Tibial nerve (tissue), 3 donors: ENCODE measurements at regions not wholly inside any gene's neighbourhood (a gene's known extent, or its start where the extent isn't known, plus 50 kb on each side); places are given as distances from the start of the nearest gene placed in this dataset.

Experiments
- CTCF ChIP-seq, 5 experiments: fragments of 200-600 bp in 3 of 5; fragments of 450-650 bp in 2 of 5; sonication (generic) in 3 of 5; IDR thresholded peaks; one replicate each; pipeline ENCODE4 v1.5.1; 2016 to 2019; ENCODE audit warnings: antibody characterized with exemption in 5 of 5, mild to moderate bottlenecking in 3 of 5, moderate library complexity in 2 of 5
- POLR2A ChIP-seq, 2 donors: fragments of 450-650 bp; IDR thresholded peaks; one replicate each; pipeline ENCODE4 v1.6.1; 2017; ENCODE audit warnings: antibody characterized with exemption in 2 of 2, mild to moderate bottlenecking in 2 of 2, moderate library complexity in 2 of 2

DNA sequence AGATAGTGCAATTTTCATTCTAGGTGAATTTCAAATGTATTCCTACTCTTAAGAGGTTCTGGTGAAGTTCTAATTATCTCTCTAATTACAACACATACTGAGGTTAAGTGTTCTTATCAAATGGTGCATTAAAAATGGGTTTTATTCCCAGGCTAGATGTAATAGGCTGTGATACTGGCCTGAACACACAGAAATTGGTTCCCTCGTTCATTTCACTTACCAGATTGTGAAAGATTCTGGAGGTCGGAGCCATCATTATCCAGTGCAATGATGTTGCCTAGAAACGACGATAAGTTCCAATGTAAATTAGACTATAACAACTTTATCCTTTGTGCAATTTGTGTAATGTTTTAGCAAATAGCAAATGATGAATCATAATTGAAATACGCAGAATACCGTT, 172.6 kb upstream of the SOX4 start:
- no peak for TF ChIP-seq CTCF (IDR thresholded peaks at IDR 0.05)
- no peak for TF ChIP-seq POLR2A (IDR thresholded peaks at IDR 0.05)
